Osteoblast (primary cell): ENCODE measurements at regions not wholly inside any gene's neighbourhood (a gene's known extent, or its start where the extent isn't known, plus 50 kb on each side); places are given as distances from the start of the nearest gene placed in this dataset.
"Not testable (repeated sequence)": the region's sequence is repeated elsewhere in the genome, so short reads cannot be mapped to it uniquely, and the experiment has no call there.

Experiments used
- DNase-seq: peaks from one replicate; pipeline ENCODE4 v3.0.0; 2011; ENCODE audit warnings: low spot score, mixed read lengths; ENCODE audit not compliant: insufficient read length; ENCODE audit errors: missing footprints
- H2AFZ ChIP-seq: 2 replicates; pipeline ENCODE4 v1.6.0; 2011; ENCODE audit warnings: mild to moderate bottlenecking, low read length
- H3K27ac ChIP-seq: 2 replicates; pipeline ENCODE4 v1.5.1; 2011; ENCODE audit warnings: mild to moderate bottlenecking, low read depth, low read length, moderate library complexity
- H3K27me3 ChIP-seq: 2 replicates; pipeline ENCODE4 v1.6.0; 2012; ENCODE audit warnings: mild to moderate bottlenecking, control low read depth, inconsistent platforms, low read length, moderate library complexity; ENCODE audit not compliant: insufficient read depth
- H3K36me3 ChIP-seq: 2 replicates; pipeline ENCODE4 v1.5.1; 2011; ENCODE audit warnings: mild to moderate bottlenecking, low read length, control low read depth, moderate library complexity; ENCODE audit not compliant: insufficient read depth
- H3K4me1 ChIP-seq: 2 replicates; pipeline ENCODE4 v1.5.1; 2011; ENCODE audit warnings: mild to moderate bottlenecking, low read length, control low read depth, moderate library complexity; ENCODE audit not compliant: insufficient read depth
- H3K4me2 ChIP-seq: 2 replicates; pipeline ENCODE4 v1.6.0; 2011; ENCODE audit warnings: mild to moderate bottlenecking, low read length; ENCODE audit not compliant: insufficient read depth
- H3K4me3 ChIP-seq: fragments of 200-600 bp; sonication (generic); 3 replicates; pipeline ENCODE4 v1.5.1; 2012; ENCODE audit warnings: mild to moderate bottlenecking, low read length, inconsistent platforms; ENCODE audit not compliant: insufficient read depth
- H3K79me2 ChIP-seq: 2 replicates; pipeline ENCODE4 v1.6.0; 2012; ENCODE audit warnings: mild to moderate bottlenecking, low read length, control low read depth, inconsistent platforms; ENCODE audit not compliant: insufficient read depth
- H3K9me3 ChIP-seq: 2 replicates; pipeline ENCODE4 v1.5.1; 2011; ENCODE audit warnings: low read depth, low read length, control low read depth
- H4K20me1 ChIP-seq: 2 replicates; pipeline ENCODE4 v1.6.0; 2012; ENCODE audit warnings: mild to moderate bottlenecking, low read length, control low read depth; ENCODE audit not compliant: insufficient read depth
- TF ChIP-seq, protein P1 (sequence below): IDR thresholded peaks from 2 replicates; pipeline ENCODE4 v1.5.1; 2011; ENCODE audit warnings: mild to moderate bottlenecking, low read depth, low read length, moderate library complexity; ENCODE audit errors: extremely low read depth

DNA sequence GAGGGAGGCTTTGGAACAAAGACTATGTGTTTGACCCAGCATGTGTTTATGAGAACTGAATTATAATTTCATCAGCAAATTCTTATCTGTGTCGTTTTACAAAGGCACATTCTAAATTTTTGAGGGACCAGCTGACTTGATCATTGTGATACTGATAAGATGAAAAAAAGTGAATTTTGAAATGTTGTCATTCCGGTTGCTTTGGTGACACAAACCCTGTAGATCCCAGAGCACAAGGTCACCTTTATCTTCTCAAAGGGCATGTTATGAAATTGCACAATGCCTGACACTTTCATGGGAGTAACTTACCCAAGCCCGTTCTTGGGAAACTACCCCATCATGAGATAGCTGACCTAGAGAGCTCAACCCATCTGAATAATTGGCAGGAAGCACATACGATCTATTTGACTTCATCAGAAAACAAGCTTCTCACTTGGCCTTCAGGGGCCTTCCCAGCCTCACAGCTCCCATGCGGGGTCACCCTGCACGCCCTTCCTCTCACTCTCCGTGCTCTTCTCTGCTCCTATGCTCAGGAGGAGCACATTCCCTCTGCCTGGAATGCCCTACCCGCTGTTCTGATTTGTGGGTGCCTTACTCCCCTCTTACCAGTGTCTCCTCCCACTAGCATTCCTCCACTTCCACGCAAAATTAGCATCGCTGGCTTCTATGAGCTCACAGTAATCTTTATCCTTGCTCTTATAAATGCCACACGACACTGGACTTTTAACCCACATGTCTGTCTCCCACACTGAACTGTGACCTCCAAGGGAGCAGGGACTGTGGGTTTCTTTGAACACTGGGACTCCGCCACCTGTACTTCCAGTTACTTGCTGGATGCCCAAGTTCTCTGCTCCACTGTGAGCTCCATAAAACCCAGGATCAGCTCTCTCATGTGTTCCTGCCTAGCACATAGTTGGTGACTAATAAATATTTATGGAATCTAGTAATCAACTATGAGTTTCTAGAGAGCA lies 555.8 kb upstream of the ID2 start:
- no peak for DNase-seq
- TF ChIP-seq, protein P1, sequence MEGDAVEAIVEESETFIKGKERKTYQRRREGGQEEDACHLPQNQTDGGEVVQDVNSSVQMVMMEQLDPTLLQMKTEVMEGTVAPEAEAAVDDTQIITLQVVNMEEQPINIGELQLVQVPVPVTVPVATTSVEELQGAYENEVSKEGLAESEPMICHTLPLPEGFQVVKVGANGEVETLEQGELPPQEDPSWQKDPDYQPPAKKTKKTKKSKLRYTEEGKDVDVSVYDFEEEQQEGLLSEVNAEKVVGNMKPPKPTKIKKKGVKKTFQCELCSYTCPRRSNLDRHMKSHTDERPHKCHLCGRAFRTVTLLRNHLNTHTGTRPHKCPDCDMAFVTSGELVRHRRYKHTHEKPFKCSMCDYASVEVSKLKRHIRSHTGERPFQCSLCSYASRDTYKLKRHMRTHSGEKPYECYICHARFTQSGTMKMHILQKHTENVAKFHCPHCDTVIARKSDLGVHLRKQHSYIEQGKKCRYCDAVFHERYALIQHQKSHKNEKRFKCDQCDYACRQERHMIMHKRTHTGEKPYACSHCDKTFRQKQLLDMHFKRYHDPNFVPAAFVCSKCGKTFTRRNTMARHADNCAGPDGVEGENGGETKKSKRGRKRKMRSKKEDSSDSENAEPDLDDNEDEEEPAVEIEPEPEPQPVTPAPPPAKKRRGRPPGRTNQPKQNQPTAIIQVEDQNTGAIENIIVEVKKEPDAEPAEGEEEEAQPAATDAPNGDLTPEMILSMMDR = no peak
- H3K79me2 ChIP-seq = no peaks in the 10 kb centered on the region
- no peak overlapping the region for H2AFZ ChIP-seq
- no peaks in the 10 kb centered on the region for H4K20me1 ChIP-seq
- H3K4me2 ChIP-seq = no peak overlapping the region
- H3K9me3 ChIP-seq = no peaks in the 10 kb centered on the region
- H3K27me3 ChIP-seq = no peaks in the 10 kb centered on the region
- no peak overlapping the region for H3K4me3 ChIP-seq
- peaks cover 3% of the 10 kb centered on the region for H3K4me1 ChIP-seq
- H3K27ac ChIP-seq = no peak overlapping the region
- no peaks in the 10 kb centered on the region for H3K36me3 ChIP-seq

DNA sequence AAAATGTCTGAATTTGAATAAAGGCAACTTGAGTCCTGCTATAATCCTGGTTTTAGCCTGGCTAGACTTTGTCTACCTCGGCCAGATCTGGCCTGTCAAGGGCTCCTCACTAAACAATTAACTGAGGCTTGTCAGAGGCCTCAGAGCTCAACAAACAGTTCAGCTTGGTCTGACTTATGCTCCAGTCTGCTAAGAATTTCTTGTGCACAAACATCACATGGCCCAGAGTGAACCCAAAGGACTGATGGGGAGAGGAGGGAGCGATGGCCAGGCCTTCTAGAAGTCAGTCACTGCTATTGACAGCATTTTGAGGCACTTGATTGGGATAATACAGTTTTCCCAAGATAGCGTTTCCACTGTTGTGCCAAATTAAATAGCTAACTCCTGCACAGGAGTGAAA lies 555.1 kb upstream of the ID2 start:
- Histone ChIP-seq H3K4me3 (no peak overlapping the region), H3K9me3 (no peaks in the 10 kb centered on the region), H3K4me1 (peaks cover 3% of the 10 kb centered on the region), H3K27me3 (no peaks in the 10 kb centered on the region), H4K20me1 (no peaks in the 10 kb centered on the region), H3K79me2 (no peaks in the 10 kb centered on the region), H3K27ac (no peak overlapping the region), H3K4me2 (no peak overlapping the region), H2AFZ (no peak overlapping the region), H3K36me3 (no peaks in the 10 kb centered on the region)
- TF ChIP-seq, protein P1 = no peak
- no peak for DNase-seq

DNA sequence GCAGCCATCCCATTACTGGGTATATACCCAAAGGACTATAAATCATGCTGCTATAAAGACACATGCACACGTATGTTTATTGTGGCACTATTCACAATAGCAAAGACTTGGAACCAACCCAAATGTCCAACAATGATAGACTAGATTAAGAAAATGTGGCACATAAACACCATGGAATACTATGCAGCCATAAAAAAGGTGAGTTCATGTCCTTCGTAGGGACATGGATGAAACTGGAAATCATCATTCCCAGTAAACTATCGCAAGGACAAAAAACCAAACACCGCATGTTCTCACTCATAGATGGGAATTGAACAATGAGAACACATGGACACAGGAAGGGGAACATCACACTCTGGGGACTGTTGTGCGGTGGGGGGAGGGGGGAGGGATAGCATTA lies 550.4 kb upstream of the ID2 start:
- H3K27ac ChIP-seq, H3K36me3 ChIP-seq, H3K4me2 ChIP-seq, H3K4me1 ChIP-seq, H3K79me2 ChIP-seq, DNase-seq, H3K27me3 ChIP-seq, H2AFZ ChIP-seq, H3K4me3 ChIP-seq, H4K20me1 ChIP-seq, H3K9me3 ChIP-seq: not testable (repeated sequence)

DNA sequence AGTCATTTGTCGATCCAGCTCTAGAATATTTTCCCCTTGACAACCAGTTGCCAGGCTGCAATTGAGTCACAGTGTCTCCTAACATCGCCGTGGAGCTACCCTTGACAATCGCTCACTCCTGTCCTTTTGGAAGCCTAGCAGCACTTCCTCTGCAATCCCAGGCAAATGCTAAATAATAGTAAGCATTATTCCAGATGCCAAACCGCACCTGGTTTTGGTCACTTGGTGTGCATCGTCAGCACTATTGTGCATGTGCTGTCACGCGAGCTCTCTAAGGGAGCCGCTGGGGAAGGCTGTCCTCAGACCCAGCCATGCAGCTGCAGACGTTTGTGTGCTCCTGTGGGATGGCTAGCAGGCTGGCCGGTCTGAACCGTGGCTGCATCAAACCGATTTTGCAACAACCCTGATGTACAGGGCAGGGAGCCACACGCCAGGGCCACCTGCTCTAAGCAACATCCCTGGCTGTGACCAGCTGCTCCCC lies 549.5 kb upstream of the ID2 start:
- Histone ChIP-seq H4K20me1 (no peaks in the 10 kb centered on the region), H3K27me3 (no peaks in the 10 kb centered on the region), H3K9me3 (no peaks in the 10 kb centered on the region), H3K27ac (no peak overlapping the region), H3K4me1 (no peaks in the 10 kb centered on the region), H3K36me3 (no peaks in the 10 kb centered on the region), H3K4me2 (peak overlapping the region; percentile 62), H2AFZ (peak overlapping the region; percentile 12), H3K79me2 (no peaks in the 10 kb centered on the region), H3K4me3 (no peak overlapping the region)
- TF ChIP-seq, protein P1 = no peak
- DNase-seq = no peak
